Hematopoietic multipotent progenitor cell treated with erythropoietin and hydrocortisone succinate and interleukin-3 and kit ligand, for 17 days (in vitro differentiated cells): ENCODE measurements at regions not wholly inside any gene's neighbourhood (a gene's known extent, or its start where the extent isn't known, plus 50 kb on each side); places are given as distances from the start of the nearest gene placed in this dataset.
A peak's percentile ranks its signal among the peaks of the same experiment; 100 is the strongest.

Source experiments
- DNase-seq: peaks from one replicate; pipeline ENCODE4 v3.0.0-alpha.2; 2015; ENCODE audit warnings: low spot score

- DNase-seq, result peak; percentile 34
These were observed 699.9 kb downstream of the INHBA start for GRCh38 chr7:41002741-41003610.

GRCh38 chr7:41000042-41000441, 702.8 kb downstream of the INHBA start:
- DNase-seq, result no peak

- DNase-seq, result no peak
These were observed 706.6 kb downstream of the INHBA start for GRCh38 chr7:40996233-40996677.

- no peak for DNase-seq
These were observed 712.0 kb downstream of the INHBA start for GRCh38 chr7:40990841-40991240.

- no peak for DNase-seq
These were observed 715.3 kb downstream of the INHBA start for GRCh38 chr7:40987571-40987970.

GRCh38 chr7:40986351-40986873, 716.5 kb downstream of the INHBA start:
- DNase-seq, result no peak

- no peak for DNase-seq
These were observed 719.8 kb downstream of the INHBA start for GRCh38 chr7:40983111-40983510.

GRCh38 chr7:40979296-40979695, 723.6 kb downstream of the INHBA start:
- DNase-seq, result no peak

GRCh38 chr7:40978047-40978446, 724.8 kb downstream of the INHBA start:
- no peak for DNase-seq

GRCh38 chr7:40977533-40977932, 725.4 kb downstream of the INHBA start:
- DNase-seq, result no peak

GRCh38 chr7:40972426-40972825, 730.5 kb downstream of the INHBA start:
- DNase-seq, result no peak

GRCh38 chr7:40969641-40970040, 733.2 kb downstream of the INHBA start:
- no peak for DNase-seq

- DNase-seq, result no peak
These were observed 736.2 kb downstream of the INHBA start for GRCh38 chr7:40966693-40967092.

- no peak for DNase-seq
These were observed 737.1 kb downstream of the INHBA start for GRCh38 chr7:40965774-40966173.

- no peak for DNase-seq
These were observed 737.9 kb downstream of the INHBA start for GRCh38 chr7:40965016-40965415.

- DNase-seq, result no peak
These were observed 738.3 kb downstream of the INHBA start for GRCh38 chr7:40964610-40965009.

- DNase-seq, result no peak
These were observed 742.9 kb downstream of the INHBA start for GRCh38 chr7:40959955-40960354.

GRCh38 chr7:40948239-40948638, 754.7 kb downstream of the INHBA start:
- DNase-seq, result no peak

GRCh38 chr7:40947566-40947965, 755.3 kb downstream of the INHBA start:
- DNase-seq, result no peak

GRCh38 chr7:40946549-40946948, 756.3 kb downstream of the INHBA start:
- no peak for DNase-seq

- DNase-seq, result no peak
These were observed 757.1 kb downstream of the INHBA start for GRCh38 chr7:40945788-40946187.

- DNase-seq, result no peak
These were observed 757.8 kb downstream of the INHBA start for GRCh38 chr7:40944981-40945585.

- no peak for DNase-seq
These were observed 765.0 kb downstream of the INHBA start for GRCh38 chr7:40937879-40938278.
